ENCODE measurements at regions not wholly inside any gene's neighbourhood (a gene's known extent, or its start where the extent isn't known, plus 50 kb on each side); places are given as distances from the start of the nearest gene placed in this dataset.

- DNase-seq: no peak
- H3K4me3 ChIP-seq (ENCODE audit: low read depth, low read length): no peak overlapping the region
- no peak for TF ChIP-seq CTCF (IDR thresholded peaks at IDR 0.05; ENCODE audit: low read depth, low read length, missing control alignments)
- in situ Hi-C loops (cut with HindIII; ENCODE audit: low pct_ligation_motif_present, low sequenced_read_pairs): no loop called here
- no peak overlapping the region for H3K27ac ChIP-seq
- no peaks in the 10 kb centered on the region for H3K36me3 ChIP-seq (replicated peaks)
- no peaks in the 10 kb centered on the region for H3K27me3 ChIP-seq (replicated peaks)
Measured at GRCh38 chr4:155546451-155546850, 120.2 kb upstream of the GUCY1A1 start.

- no peak overlapping the region for H3K27ac ChIP-seq
- no peaks in the 10 kb centered on the region for H3K36me3 ChIP-seq (replicated peaks)
- no peaks in the 10 kb centered on the region for H3K27me3 ChIP-seq (replicated peaks)
- no peak for DNase-seq
- in situ Hi-C loops (cut with HindIII; ENCODE audit: low pct_ligation_motif_present, low sequenced_read_pairs): no loop called here
- TF ChIP-seq CTCF (IDR thresholded peaks at IDR 0.05; ENCODE audit: low read depth, low read length, missing control alignments): no peak
- no peak overlapping the region for H3K4me3 ChIP-seq (ENCODE audit: low read depth, low read length)
Measured at GRCh38 chr4:155545456-155545855, 121.2 kb upstream of the GUCY1A1 start.

- TF ChIP-seq CTCF (IDR thresholded peaks at IDR 0.05; ENCODE audit: low read depth, low read length, missing control alignments): no peak
- DNase-seq: no peak
- H3K27me3 ChIP-seq (replicated peaks): no peaks in the 10 kb centered on the region
- H3K4me3 ChIP-seq (ENCODE audit: low read depth, low read length): no peak overlapping the region
- H3K36me3 ChIP-seq (replicated peaks): no peaks in the 10 kb centered on the region
- in situ Hi-C loops (cut with HindIII; ENCODE audit: low pct_ligation_motif_present, low sequenced_read_pairs): no loop called here
- no peak overlapping the region for H3K27ac ChIP-seq
Measured at GRCh38 chr4:155544547-155544946, 122.1 kb upstream of the GUCY1A1 start.

GRCh38 chr4:155543126-155543765 is 123.4 kb upstream of the GUCY1A1 start:
- peak; percentile 31 for DNase-seq
- Histone ChIP-seq H3K27me3 (replicated peaks) (no peaks in the 10 kb centered on the region), H3K36me3 (replicated peaks) (no peaks in the 10 kb centered on the region), H3K27ac (no peak overlapping the region), H3K4me3 (ENCODE audit: low read depth, low read length) (no peak overlapping the region)
- in situ Hi-C loops (cut with HindIII; ENCODE audit: low pct_ligation_motif_present, low sequenced_read_pairs): no loop called here
- no peak for TF ChIP-seq CTCF (IDR thresholded peaks at IDR 0.05; ENCODE audit: low read depth, low read length, missing control alignments)

GRCh38 chr4:155542415-155542814 is 124.2 kb upstream of the GUCY1A1 start:
- Histone ChIP-seq H3K27me3 (replicated peaks) (no peaks in the 10 kb centered on the region), H3K36me3 (replicated peaks) (no peaks in the 10 kb centered on the region), H3K27ac (no peak overlapping the region), H3K4me3 (ENCODE audit: low read depth, low read length) (no peak overlapping the region)
- DNase-seq: no peak
- TF ChIP-seq CTCF (IDR thresholded peaks at IDR 0.05; ENCODE audit: low read depth, low read length, missing control alignments): no peak
- in situ Hi-C loops (cut with HindIII; ENCODE audit: low pct_ligation_motif_present, low sequenced_read_pairs): no loop called here

- in situ Hi-C loops (cut with HindIII; ENCODE audit: low pct_ligation_motif_present, low sequenced_read_pairs): no loop called here
- H3K27ac ChIP-seq: no peak overlapping the region
- DNase-seq: no peak
- no peak for TF ChIP-seq CTCF (IDR thresholded peaks at IDR 0.05; ENCODE audit: low read depth, low read length, missing control alignments)
- no peaks in the 10 kb centered on the region for H3K36me3 ChIP-seq (replicated peaks)
- H3K4me3 ChIP-seq (ENCODE audit: low read depth, low read length): no peak overlapping the region
- no peaks in the 10 kb centered on the region for H3K27me3 ChIP-seq (replicated peaks)
Measured at GRCh38 chr4:155541716-155542115, 124.9 kb upstream of the GUCY1A1 start.
